B cell (primary cell): ENCODE measurements at regions not wholly inside any gene's neighbourhood (a gene's known extent, or its start where the extent isn't known, plus 50 kb on each side); places are given as distances from the start of the nearest gene placed in this dataset.

Experiments used
- ATAC-seq: fragments of 200-7000 bp; cut with Tn5 transposase; one replicate; pipeline ENCODE4 v1.10.0; 2021; ENCODE audit warnings: low read depth, mild to moderate bottlenecking, moderate number of reproducible peaks, moderate library complexity
- CTCF ChIA-PET: fragments of 350-600 bp; sonication (Branson Sonifier 250); formaldehyde crosslinking; loops from one replicate; lab custom pipeline; 2021; ENCODE audit warnings: antibody characterized with exemption, inconsistent platforms; lab: Charles Lee
- POLR2A ChIA-PET: fragments of 350-600 bp; sonication (Branson Sonifier 250); formaldehyde crosslinking; loops from one replicate; lab custom pipeline; 2021; ENCODE audit warnings: antibody characterized with exemption; lab: Charles Lee
- DNase-seq: peaks from one replicate; pipeline ENCODE4 v3.0.0; 2013
- H2AFZ ChIP-seq: 2 replicates; pipeline ENCODE4 v1.6.1; 2012; ENCODE audit warnings: mild to moderate bottlenecking, low read depth, low read length; ENCODE audit not compliant: insufficient read depth, poor library complexity, severe bottlenecking
- H3K27ac ChIP-seq, 2 donors: 1 replicate in 1 of 2; 2 replicates in 1 of 2; pipeline ENCODE4 v1.5.1; 2012 to 2013; ENCODE audit warnings: low read length in 2 of 2, mild to moderate bottlenecking in 2 of 2, moderate library complexity in 1 of 2
- H3K27me3 ChIP-seq, 4 experiments: fragments of 200-600 bp in 1 of 4; sonication (generic) in 1 of 4; replicated peaks in 1 of 4; 1 replicate in 2 of 4; 2 replicates in 2 of 4; pipeline versions ENCODE4 v1.6.1 to v1.7.0; 2013 to 2016; ENCODE audit warnings: low read length in 3 of 4, mild to moderate bottlenecking in 2 of 4, mixed read lengths in 1 of 4, moderate library complexity in 1 of 4; ENCODE audit not compliant: insufficient read depth in 4 of 4, control insufficient read depth in 3 of 4; ENCODE audit errors: control extremely low read depth in 1 of 4
- H3K36me3 ChIP-seq, 2 experiments: replicated peaks in 1 of 2; 1 replicate in 1 of 2; 2 replicates in 1 of 2; pipeline versions ENCODE4 v1.6.1 to v1.7.1; 2013; ENCODE audit warnings: low read length in 1 of 2; ENCODE audit not compliant: insufficient read depth in 2 of 2, control insufficient read depth in 1 of 2; ENCODE audit errors: control extremely low read depth in 1 of 2, extremely low read depth in 1 of 2
- H3K4me1 ChIP-seq, 2 donors: fragments of 200-600 bp in 1 of 2; sonication (generic) in 1 of 2; 1 replicate in 1 of 2; 2 replicates in 1 of 2; pipeline versions ENCODE4 v1.5.1 to v1.6.1; 2013 to 2017; ENCODE audit warnings: low read length in 2 of 2; ENCODE audit not compliant: control insufficient read depth in 2 of 2, insufficient read depth in 2 of 2
- H3K4me2 ChIP-seq: replicated peaks from 2 replicates; pipeline ENCODE3; 2012; ENCODE audit warnings: mild to moderate bottlenecking, low read depth, low read length; ENCODE audit not compliant: poor library complexity, severe bottlenecking
- H3K4me3 ChIP-seq, 5 experiments: fragments of 200-600 bp in 1 of 5; sonication (generic) in 1 of 5; 1 replicate in 3 of 5; 2 replicates in 2 of 5; pipeline versions ENCODE4 v1.5.1 to v1.7.0; 2011 to 2016; ENCODE audit warnings: low read length in 4 of 5, mild to moderate bottlenecking in 4 of 5, low read depth in 2 of 5, control low read depth in 1 of 5, moderate library complexity in 1 of 5; ENCODE audit not compliant: insufficient read depth in 1 of 5; ENCODE audit errors: control extremely low read depth in 1 of 5, extremely low read depth in 1 of 5
- H3K79me2 ChIP-seq: fragments of 200-600 bp; sonication (generic); one replicate; pipeline ENCODE4 v1.6.0; 2016; ENCODE audit warnings: low read length; ENCODE audit not compliant: control insufficient read depth, insufficient read depth
- H3K9ac ChIP-seq: fragments of 200-600 bp; sonication (generic); 2 replicates; pipeline ENCODE4 v1.6.1; 2017; ENCODE audit warnings: mild to moderate bottlenecking, low read length, moderate library complexity
- H3K9me3 ChIP-seq, 3 donors: one replicate each; pipeline versions ENCODE4 v1.6.1 to v1.7.1; 2013; ENCODE audit warnings: low read length in 2 of 3; ENCODE audit not compliant: control insufficient read depth in 2 of 3, insufficient read depth in 1 of 3; ENCODE audit errors: control extremely low read depth in 1 of 3
- H4K20me1 ChIP-seq: 2 replicates; pipeline ENCODE4 v1.6.0; 2012; ENCODE audit warnings: mild to moderate bottlenecking, low read length; ENCODE audit not compliant: insufficient read depth, control insufficient read depth, poor library complexity, severe bottlenecking
- H3K27ac Mint-ChIP-seq: one replicate; pipeline ENCODE4 v1.8.0; 2021; ENCODE audit warnings: mixed read lengths
- H3K27me3 Mint-ChIP-seq: one replicate; pipeline ENCODE4 v1.8.0; 2021; ENCODE audit warnings: mixed read lengths
- H3K4me1 Mint-ChIP-seq: one replicate; pipeline ENCODE4 v1.8.0; 2021; ENCODE audit warnings: mixed read lengths
- H3K4me3 Mint-ChIP-seq: one replicate; pipeline ENCODE4 v1.8.0; 2021; ENCODE audit warnings: mixed read lengths
- H3K9me3 Mint-ChIP-seq: one replicate; pipeline ENCODE4 v1.8.0; 2022; ENCODE audit warnings: mixed read lengths; ENCODE audit not compliant: insufficient read depth
- EZH2 ChIP-seq: IDR thresholded peaks from 2 replicates; pipeline ENCODE4 v1.6.1; 2012; ENCODE audit warnings: borderline replicate concordance, low read depth, mild to moderate bottlenecking, moderate library complexity, low read length; ENCODE audit not compliant: insufficient read depth, poor library complexity, severe bottlenecking
- WGBS: methylation state at CpG from one replicate; pipeline ENCODE4 v1.1.5; 2013; ENCODE audit warnings: missing lambda C conversion rate; ENCODE audit not compliant: insufficient coverage; 5-methylcytosine and 5-hydroxymethylcytosine counted together
- intact Hi-C: fragments of 100-400 bp; cut with micrococcal nuclease; formaldehyde crosslinking; loops from one replicate; pipeline ENCODE4 v1.10.0; 2022
- TF ChIP-seq, protein P1 (sequence below): fragments of 200-600 bp; IDR thresholded peaks from one replicate; pipeline ENCODE4 v1.8.0; 2022; ENCODE audit warnings: antibody characterized with exemption, mild to moderate bottlenecking

DNA sequence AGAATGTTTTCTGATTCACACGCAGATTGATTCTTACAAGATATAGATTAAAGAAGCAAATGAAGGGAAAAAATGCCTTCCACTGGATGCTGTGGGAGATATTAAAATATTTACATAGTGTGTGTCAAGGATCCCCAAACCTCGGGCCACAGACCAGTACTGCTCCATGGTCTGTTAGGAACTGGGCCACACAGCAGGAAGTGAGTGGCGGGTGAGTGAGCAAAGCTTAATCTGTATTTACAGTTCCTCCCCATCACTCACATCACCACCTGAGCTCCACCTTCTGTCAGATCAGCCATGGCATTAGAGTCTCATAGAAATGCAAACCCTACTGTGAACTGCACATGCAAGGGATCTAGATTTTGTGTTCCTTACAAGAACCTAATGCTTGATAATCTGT lies 552.6 kb upstream of the GOLIM4 start:
- H3K4me1 ChIP-seq = no peaks in the 10 kb centered on the region
- TF ChIP-seq, protein P1, sequence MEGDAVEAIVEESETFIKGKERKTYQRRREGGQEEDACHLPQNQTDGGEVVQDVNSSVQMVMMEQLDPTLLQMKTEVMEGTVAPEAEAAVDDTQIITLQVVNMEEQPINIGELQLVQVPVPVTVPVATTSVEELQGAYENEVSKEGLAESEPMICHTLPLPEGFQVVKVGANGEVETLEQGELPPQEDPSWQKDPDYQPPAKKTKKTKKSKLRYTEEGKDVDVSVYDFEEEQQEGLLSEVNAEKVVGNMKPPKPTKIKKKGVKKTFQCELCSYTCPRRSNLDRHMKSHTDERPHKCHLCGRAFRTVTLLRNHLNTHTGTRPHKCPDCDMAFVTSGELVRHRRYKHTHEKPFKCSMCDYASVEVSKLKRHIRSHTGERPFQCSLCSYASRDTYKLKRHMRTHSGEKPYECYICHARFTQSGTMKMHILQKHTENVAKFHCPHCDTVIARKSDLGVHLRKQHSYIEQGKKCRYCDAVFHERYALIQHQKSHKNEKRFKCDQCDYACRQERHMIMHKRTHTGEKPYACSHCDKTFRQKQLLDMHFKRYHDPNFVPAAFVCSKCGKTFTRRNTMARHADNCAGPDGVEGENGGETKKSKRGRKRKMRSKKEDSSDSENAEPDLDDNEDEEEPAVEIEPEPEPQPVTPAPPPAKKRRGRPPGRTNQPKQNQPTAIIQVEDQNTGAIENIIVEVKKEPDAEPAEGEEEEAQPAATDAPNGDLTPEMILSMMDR = no peak
- no peak for TF ChIP-seq EZH2
- Mint-ChIP-seq H3K27me3 (no peaks in the 10 kb centered on the region), H3K27ac (no peak overlapping the region), H3K9me3 (no peaks in the 10 kb centered on the region), H3K4me3 (no peak overlapping the region), H3K4me1 (no peaks in the 10 kb centered on the region)
- H3K79me2 ChIP-seq = no peaks in the 10 kb centered on the region
- no peak overlapping the region for H3K4me3 ChIP-seq
- no peaks in the 10 kb centered on the region for H3K27me3 ChIP-seq
- H3K36me3 ChIP-seq = no peaks in the 10 kb centered on the region
- intact Hi-C loops = no loop called here
- WGBS = no CpG with 5 or more reads among the region's 3 CpGs
- H2AFZ ChIP-seq = no peak overlapping the region
- ChIA-PET POLR2A (no interaction called here), CTCF (no interaction called here)
- ATAC-seq (no peak), DNase-seq (no peak)
- no peaks in the 10 kb centered on the region for H3K9me3 ChIP-seq
- no peak overlapping the region for H3K4me2 ChIP-seq
- H3K9ac ChIP-seq = no peak overlapping the region
- H3K27ac ChIP-seq = no peak overlapping the region
- no peaks in the 10 kb centered on the region for H4K20me1 ChIP-seq

DNA sequence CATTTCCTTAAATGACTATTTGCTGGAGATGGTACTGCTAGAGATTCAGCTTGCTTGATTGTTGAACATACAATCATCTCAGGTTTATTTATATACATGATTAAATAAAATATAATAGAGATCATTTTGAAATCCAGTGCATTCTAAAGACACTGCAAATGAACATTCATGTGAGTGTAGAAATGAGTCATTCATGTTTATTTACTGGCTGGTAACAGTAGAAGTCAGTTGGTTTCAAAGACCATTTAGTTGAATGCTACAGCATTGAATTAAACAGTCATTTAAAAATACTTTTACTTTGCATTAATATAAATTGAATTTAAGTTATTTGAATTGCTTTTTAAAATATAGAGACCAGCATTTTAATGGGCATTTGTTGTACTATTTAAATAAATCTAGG lies 551.9 kb upstream of the GOLIM4 start:
- POLR2A ChIA-PET = no interaction called here
- no peak overlapping the region for H3K4me3 ChIP-seq
- Mint-ChIP-seq H3K4me1 (no peaks in the 10 kb centered on the region), H3K9me3 (no peaks in the 10 kb centered on the region), H3K27me3 (no peaks in the 10 kb centered on the region), H3K4me3 (no peak overlapping the region), H3K27ac (no peak overlapping the region)
- H3K27ac ChIP-seq = no peak overlapping the region
- no peak for DNase-seq
- CTCF ChIA-PET = no interaction called here
- no peaks in the 10 kb centered on the region for H3K27me3 ChIP-seq
- H3K9ac ChIP-seq = no peak overlapping the region
- no peak overlapping the region for H2AFZ ChIP-seq
- no peak overlapping the region for H3K4me2 ChIP-seq
- no peak for ATAC-seq
- no peaks in the 10 kb centered on the region for H4K20me1 ChIP-seq
- H3K79me2 ChIP-seq = no peaks in the 10 kb centered on the region
- intact Hi-C loops = no loop called here
- no peaks in the 10 kb centered on the region for H3K4me1 ChIP-seq
- TF ChIP-seq, protein P1 = no peak
- no peak for TF ChIP-seq EZH2
- no peaks in the 10 kb centered on the region for H3K36me3 ChIP-seq
- H3K9me3 ChIP-seq = no peaks in the 10 kb centered on the region
